Left colon (tissue), 2 donors: ENCODE measurements at regions not wholly inside any gene's neighbourhood (a gene's known extent, or its start where the extent isn't known, plus 50 kb on each side); places are given as distances from the start of the nearest gene placed in this dataset.
"Not testable (repeated sequence)": the region's sequence is repeated elsewhere in the genome, so short reads cannot be mapped to it uniquely, and the experiment has no call there.

Source experiments
- ATAC-seq: fragments of 200-7000 bp; cut with Tn5 transposase; one replicate; pipeline ENCODE4 v1.9.1; 2020; ENCODE audit warnings: mild to moderate bottlenecking, moderate library complexity
- DNase-seq, 2 donors: peaks; one replicate each; pipeline ENCODE4 v3.0.0-alpha.2; 2020
- intact Hi-C, 2 donors: fragments of 100-400 bp; cut with DNase I in 1 of 2; cut with micrococcal nuclease in 1 of 2; formaldehyde crosslinking; loops; one replicate each; pipeline versions ENCODE4 v1.11.2 to v1.14.0; 2022; cut with DNase I, micrococcal nuclease
- donor health status: DM: no; HTN: no; CAD: no.
- donor health status: DM: yes; HTN: yes; CAD: no.

GRCh38 chr6:163709255-163709654 is 294.7 kb downstream of the QKI start:
- DNase-seq = no peak
- intact Hi-C loops = no loop called here
- no peak for ATAC-seq

- DNase-seq (no peak), ATAC-seq (no peak)
- intact Hi-C loops = no loop called here
These were observed 293.9 kb downstream of the QKI start for GRCh38 chr6:163708466-163708865.

GRCh38 chr6:163707387-163708355 is 293.2 kb downstream of the QKI start:
- ATAC-seq (no peak), DNase-seq (no peak)
- intact Hi-C loops = no loop called here

GRCh38 chr6:163706500-163707087 is 292.1 kb downstream of the QKI start:
- ATAC-seq (no peak), DNase-seq (no peak)
- intact Hi-C loops = no loop called here

- intact Hi-C loops = no loop called here
- no peak for ATAC-seq
- DNase-seq = no peak
These were observed 291.4 kb downstream of the QKI start for GRCh38 chr6:163705923-163706322.

GRCh38 chr6:163702736-163703135 is 288.2 kb downstream of the QKI start:
- no peak for DNase-seq
- intact Hi-C loops = no loop called here
- no peak for ATAC-seq

GRCh38 chr6:163701762-163702161 is 287.2 kb downstream of the QKI start:
- intact Hi-C loops = no loop called here
- ATAC-seq (no peak), DNase-seq (no peak)

GRCh38 chr6:163698086-163698485 is 283.6 kb downstream of the QKI start:
- ATAC-seq (no peak), DNase-seq (no peak)
- intact Hi-C loops = no loop called here

GRCh38 chr6:163696311-163696710 is 281.8 kb downstream of the QKI start:
- DNase-seq, ATAC-seq: not testable (repeated sequence)

GRCh38 chr6:163695414-163695864 is 280.9 kb downstream of the QKI start:
- no peak for ATAC-seq
- no peak for DNase-seq
- intact Hi-C loops = no loop called here

More at GRCh38 chr6:163696311-163696710, 281.8 kb downstream of the QKI start:
- intact Hi-C loops = not testable (repeated sequence)

GRCh38 chr6:163694988-163695398 is 280.5 kb downstream of the QKI start:
- DNase-seq = no peak
- intact Hi-C loops = no loop called here
- ATAC-seq = no peak

GRCh38 chr6:163694072-163694471 is 279.6 kb downstream of the QKI start:
- DNase-seq (no peak), ATAC-seq (no peak)
- intact Hi-C loops = no loop called here

GRCh38 chr6:163691049-163691448 is 276.5 kb downstream of the QKI start:
- DNase-seq (no peak), ATAC-seq (no peak)
- intact Hi-C loops = no loop called here

GRCh38 chr6:163688739-163689362 is 274.3 kb downstream of the QKI start:
- DNase-seq (no peak), ATAC-seq (no peak)
- intact Hi-C loops = no loop called here

- DNase-seq = no peak
- no peak for ATAC-seq
- intact Hi-C loops = no loop called here
These were observed 272.6 kb downstream of the QKI start for GRCh38 chr6:163687075-163687474.

- intact Hi-C loops = no loop called here
- ATAC-seq = no peak
- DNase-seq = no peak
These were observed 271.8 kb downstream of the QKI start for GRCh38 chr6:163686301-163686700.

- DNase-seq = no peak
- no peak for ATAC-seq
- intact Hi-C loops = no loop called here
These were observed 268.6 kb downstream of the QKI start for GRCh38 chr6:163683105-163683622.

- DNase-seq (no peak), ATAC-seq (no peak)
- intact Hi-C loops = no loop called here
These were observed 265.2 kb downstream of the QKI start for GRCh38 chr6:163679753-163680152.

- no peak for DNase-seq
- intact Hi-C loops = no loop called here
- ATAC-seq = no peak
These were observed 264.6 kb downstream of the QKI start for GRCh38 chr6:163679012-163679660.
